GM11168 (cell line): ENCODE measurements at regions not wholly inside any gene's neighbourhood (a gene's known extent, or its start where the extent isn't known, plus 50 kb on each side); places are given as distances from the start of the nearest gene placed in this dataset.
"Not testable (repeated sequence)": the region's sequence is repeated elsewhere in the genome, so short reads cannot be mapped to it uniquely, and the experiment has no call there.

Experiments used
- in situ Hi-C: fragments of 300-500 bp; cut with MboI; formaldehyde crosslinking; loops from one replicate; pipeline ENCODE4 v1.12.0; 2022; ENCODE audit warnings: low sequenced_read_pairs; ENCODE audit not compliant: unreplicated experiment

GRCh38 chr2:58770846-58771245 lies 529.7 kb upstream of the FANCL start:
- in situ Hi-C loops, result no loop called here

DNA sequence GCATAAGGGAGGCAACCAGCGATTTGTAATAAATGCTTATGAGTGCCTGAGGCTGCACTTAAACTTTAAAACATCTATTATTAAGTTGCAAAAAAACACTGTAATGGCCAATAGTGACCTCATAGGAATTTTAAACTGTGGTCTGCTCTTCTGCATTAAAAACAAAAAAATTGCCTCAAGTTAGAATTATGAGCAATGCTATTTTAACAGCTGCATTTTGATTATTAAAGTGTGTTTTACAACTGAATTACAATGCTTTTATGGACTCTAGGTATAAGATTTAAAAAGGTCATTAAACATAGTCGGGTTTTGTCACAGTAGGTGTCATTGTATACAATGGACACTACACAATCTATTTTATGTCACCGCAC lies 528.7 kb upstream of the FANCL start:
- in situ Hi-C loops, result no loop called here

DNA sequence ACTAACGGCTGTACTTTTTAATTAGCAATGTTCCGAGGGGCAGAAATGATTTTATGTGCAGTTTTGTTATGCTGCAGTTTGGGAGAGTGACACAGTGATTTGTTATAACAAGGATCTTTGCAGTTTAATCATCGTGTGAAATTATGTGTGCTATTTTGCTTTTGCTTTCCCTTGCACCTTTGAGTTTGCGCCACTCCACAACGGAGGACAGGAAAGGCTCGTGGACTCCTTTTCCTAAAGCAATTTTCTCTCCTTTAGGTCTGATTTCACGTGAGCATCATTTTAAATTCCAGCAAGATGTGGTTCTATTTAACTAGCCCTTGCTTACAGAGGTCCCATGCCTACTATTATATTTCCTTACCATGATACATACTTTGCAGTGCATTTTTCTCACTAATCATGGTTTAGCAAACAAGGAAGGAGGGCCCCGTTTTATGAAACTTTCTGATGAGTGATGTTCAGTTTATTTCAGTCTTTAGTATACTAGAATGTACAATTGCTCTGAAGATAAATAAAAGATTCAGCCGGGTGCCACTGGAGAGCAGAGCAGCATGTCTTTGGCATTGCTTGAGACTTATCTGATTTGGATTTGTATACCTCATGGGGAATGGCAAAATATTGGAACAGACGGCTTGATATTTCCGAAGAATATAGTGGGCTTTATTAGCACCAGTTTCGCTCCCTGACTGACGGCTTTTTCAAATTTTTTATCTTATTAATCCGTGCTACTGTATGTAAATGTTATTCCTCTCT lies 528.2 kb upstream of the FANCL start:
- in situ Hi-C loops, result no loop called here

DNA sequence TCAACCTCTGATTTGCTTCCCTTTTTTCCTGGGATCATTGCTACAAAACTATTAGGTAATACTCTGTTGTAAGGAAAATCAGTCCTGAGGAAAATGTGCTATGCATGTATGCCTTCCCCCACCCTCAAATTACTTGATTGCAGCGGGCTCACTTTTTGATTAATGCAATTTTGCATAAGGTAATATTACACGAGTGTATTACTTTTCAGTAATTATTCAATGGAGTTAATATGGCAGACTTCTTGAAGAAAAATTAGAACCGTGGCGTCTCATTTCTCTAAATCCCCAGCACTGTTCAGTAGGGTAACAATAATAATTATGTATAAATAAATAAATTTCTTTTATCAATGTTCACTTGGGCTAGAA lies 527.6 kb upstream of the FANCL start:
- in situ Hi-C loops, result no loop called here

DNA sequence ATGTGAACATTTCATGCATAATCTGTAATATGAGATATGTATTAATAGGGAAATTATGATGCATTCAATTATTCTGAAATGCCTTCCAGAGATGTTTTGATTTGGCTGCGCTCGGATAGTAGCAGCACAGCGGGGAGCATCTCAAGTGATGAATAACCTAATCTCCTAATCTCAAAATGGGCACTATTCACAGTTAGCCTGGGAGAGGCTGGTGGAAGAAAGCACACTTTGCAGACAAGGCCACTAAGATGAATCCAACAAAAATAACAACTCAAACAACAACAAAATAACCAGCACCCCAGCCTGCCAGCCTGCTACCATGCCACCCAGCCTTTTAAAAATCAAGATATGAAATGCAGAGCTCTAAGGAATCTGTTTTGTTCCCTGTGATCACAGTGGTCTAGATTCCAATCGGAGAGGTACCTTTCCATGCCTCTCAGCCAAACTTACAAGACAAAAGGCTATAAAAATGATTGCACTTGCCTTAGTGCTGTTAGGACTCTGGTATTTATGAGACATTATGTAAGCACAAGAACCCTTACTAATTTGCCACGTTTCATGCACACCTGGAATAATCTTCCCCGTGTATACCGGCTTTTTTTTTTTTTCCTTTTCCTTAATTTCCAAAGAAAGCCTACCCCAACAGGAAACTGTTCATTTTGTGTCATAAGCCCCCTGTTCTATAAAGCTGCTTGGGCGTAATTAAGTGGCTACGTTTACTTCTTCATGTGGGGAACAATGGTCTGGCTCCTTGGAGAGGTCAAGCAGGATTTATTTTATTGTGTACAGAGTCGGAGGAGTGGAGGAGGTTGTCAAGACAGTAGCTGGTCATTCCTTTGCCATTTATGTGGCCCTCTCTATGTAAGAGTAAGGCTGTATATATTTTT lies 526.9 kb upstream of the FANCL start:
- in situ Hi-C loops, result no loop called here

DNA sequence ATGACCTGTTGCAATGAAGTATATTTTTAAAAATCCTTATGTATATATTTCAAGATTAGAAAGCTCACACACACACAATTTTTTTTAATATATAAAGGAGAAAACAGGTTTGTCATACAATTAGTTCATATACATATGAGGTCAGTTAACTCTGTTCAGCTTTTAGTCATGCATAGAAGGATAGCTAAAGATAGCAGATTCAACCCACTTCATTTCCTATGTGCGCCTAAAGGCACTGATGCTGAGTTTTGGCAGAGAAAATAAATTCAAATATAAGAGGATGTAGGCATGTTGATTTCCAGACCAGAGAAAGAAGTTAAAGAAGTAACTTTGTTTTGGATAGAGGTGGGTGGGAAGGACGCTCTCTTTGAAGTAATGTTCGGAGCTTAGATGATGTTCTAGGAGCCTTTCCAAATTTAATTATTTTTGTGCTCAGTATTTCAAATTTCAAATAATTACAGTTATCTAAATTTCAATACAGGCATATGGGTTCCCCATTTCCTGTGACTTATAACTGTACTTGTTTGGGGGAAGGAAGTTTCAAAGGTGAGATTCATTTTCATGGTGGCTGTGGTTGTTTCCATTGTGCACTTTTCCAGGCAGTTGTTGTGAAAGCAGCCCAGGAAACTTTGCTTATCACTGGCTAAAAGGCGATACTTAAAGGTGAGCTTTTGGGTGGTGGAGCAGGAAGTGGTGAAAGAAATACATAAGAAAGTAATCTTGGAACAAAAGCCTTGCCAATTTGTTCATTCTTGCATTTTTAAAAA lies 523.4 kb upstream of the FANCL start:
- in situ Hi-C loops, result no loop called here

DNA sequence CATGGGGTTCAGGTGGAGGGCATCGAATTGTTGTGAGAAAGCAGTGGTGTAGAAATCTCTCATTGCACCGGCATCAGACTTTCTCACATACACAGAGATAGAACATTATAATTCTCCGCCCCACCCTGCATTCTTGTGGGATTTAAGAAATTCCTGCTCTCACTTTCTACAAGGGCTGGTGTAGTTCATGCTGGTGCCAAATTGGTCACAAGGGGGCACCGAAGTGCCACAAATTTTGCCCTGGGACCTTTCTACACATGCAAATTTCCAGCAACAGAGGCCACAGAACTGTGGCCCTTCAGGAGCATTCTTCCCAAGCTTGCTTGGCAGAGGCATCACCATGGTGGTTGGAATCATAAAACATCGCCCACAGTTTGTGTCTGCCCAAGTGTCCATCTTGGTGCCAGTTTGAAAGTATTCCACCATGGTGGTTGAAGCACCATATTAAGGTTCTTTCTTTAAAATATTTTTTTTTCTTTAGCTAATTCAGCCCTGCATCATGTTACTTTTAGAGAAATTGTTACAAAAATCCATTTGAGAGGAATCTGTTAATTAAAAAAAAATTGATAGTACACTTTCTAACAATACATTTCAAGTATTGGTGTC lies 521.2 kb upstream of the FANCL start:
- in situ Hi-C loops, result no loop called here

- in situ Hi-C loops, result no loop called here
These were observed 516.8 kb upstream of the FANCL start for GRCh38 chr2:58757971-58758370.

DNA sequence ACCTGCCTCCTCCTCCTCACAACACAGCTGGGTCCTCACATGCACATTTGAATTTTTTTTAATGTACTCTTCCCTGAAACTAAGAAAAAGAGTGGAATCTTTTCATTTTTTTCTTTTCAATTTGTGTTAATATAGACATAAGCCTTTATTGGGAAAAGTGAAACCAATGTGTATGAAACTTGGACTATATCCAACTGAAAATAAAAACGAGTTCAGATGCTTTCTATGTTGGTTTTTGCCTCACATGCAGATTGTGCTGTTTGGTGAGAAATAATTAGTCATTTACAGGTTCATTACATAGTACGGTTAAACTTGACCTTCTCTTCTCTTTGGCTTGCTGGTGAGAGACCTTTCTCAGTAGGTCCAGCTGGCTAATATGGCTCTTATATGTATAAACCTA lies 515.2 kb upstream of the FANCL start:
- in situ Hi-C loops, result no loop called here

GRCh38 chr2:58752507-58752906 lies 511.4 kb upstream of the FANCL start:
- in situ Hi-C loops, result not testable (repeated sequence)

GRCh38 chr2:58751676-58752075 lies 510.6 kb upstream of the FANCL start:
- in situ Hi-C loops, result not testable (repeated sequence)

DNA sequence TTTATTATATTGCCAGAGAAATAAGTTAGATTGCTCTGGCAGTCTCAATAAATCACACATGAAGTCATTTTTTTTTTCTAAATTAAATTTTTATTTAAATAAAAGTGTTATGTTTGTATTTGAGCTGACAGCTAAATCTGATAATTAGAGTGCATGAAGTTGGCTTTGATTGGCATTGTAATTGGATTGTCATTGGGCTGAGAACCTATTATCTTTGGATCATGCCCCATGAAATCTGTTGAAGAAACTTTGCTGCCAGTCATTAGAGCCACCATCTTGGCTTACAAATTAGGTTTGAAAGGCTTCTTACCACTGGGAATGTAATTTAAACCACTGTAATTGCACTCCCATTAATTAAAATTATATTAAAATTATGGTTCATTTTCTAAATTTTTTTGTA lies 507.9 kb upstream of the FANCL start:
- in situ Hi-C loops, result no loop called here

GRCh38 chr2:58745334-58745733 lies 504.2 kb upstream of the FANCL start:
- in situ Hi-C loops, result not testable (repeated sequence)

- in situ Hi-C loops, result no loop called here
These were observed 499.3 kb upstream of the FANCL start for GRCh38 chr2:58740426-58740825.

DNA sequence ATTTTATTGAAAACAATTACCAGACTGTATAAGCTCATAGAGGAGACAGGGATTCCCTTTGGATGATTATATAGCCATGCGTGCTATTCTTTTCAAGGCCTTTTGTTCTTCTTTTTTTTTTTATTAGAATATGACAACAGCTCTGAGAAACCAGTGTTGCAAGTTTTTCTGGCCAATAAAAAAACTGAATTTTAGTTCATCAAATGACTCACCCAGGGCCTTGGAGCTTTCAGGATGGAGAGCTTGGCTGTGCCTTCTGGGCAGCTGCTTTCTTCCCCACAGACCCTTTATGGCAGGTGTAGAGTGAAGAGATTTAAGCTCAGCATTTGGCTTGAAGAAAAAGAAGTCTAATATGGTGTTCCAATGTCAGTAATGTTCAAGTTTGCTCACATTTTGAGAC lies 497.9 kb upstream of the FANCL start:
- in situ Hi-C loops, result no loop called here

DNA sequence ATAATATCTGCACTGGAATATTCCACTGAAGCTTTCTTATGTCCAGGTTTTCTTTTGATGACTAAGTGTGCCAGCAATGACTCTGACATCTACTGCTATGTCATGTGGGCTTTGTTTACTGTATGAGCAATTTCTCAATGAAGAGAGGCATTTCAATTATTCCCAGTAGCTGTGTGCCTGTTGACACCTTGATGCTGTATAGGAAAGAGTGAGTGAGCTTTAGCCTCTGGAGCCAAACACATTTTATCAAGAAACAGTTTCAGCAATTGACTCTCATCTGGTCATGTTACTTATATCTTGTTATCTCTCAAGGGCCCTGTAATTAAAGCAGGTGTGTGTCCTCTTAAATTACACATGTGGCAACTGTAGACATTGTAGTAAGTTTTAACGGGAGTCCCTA lies 493.2 kb upstream of the FANCL start:
- in situ Hi-C loops, result no loop called here

DNA sequence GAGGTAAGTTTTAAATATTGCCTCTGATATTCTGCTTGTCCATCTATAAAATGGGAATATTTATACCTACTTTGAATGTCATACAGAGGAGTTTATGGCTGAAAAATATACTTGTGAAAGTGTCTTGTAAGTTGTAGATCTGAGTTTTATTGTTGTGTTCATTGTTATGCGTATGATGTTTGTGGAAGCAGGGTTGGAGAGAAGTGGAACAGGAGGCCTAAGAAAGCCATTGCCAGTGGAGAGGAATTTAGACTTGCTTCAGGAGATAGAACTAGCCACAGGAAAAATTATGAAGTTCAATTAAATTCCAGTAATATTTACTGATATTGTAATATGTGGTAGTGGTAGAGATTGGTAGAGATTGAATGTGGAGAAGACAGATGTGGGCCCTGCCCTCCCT lies 491.9 kb upstream of the FANCL start:
- in situ Hi-C loops, result no loop called here

DNA sequence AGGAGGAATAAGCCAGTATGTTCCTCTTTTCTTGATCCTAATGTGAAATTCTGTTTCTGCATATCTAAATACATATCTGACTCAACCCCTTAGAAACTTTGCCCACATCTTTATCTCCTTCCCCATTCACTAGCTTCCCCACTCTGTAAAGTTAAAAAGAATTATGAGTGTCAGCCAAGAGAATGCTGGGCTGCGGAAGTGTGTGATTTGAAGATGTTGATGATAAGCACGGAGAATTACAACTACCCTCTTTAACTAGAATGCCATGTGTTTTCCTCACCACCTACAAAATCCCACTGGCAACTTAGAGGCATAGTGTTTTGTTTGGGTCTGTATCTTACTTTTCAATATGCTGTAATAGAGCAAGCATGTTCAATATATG lies 490.4 kb upstream of the FANCL start:
- in situ Hi-C loops, result no loop called here

GRCh38 chr2:58730764-58731487 lies 489.8 kb upstream of the FANCL start:
- in situ Hi-C loops, result no loop called here
